Hepatocyte (in vitro differentiated cells): ENCODE measurements at regions not wholly inside any gene's neighbourhood (a gene's known extent, or its start where the extent isn't known, plus 50 kb on each side); places are given as distances from the start of the nearest gene placed in this dataset.

Experiments
- CTCF ChIP-seq: fragments of 200-600 bp; sonication (generic); IDR thresholded peaks from 2 replicates; pipeline ENCODE4 v1.5.1; 2016; ENCODE audit warnings: antibody characterized with exemption, mild to moderate bottlenecking; ENCODE audit not compliant: poor library complexity
- EZH2 ChIP-seq: fragments of 200-600 bp; sonication (generic); IDR thresholded peaks from 2 replicates; pipeline ENCODE4 v1.6.1; 2016; ENCODE audit warnings: antibody characterized with exemption, mild to moderate bottlenecking, borderline replicate concordance

- TF ChIP-seq CTCF (no peak), EZH2 (no peak)
Observed at GRCh38 chr18:34594266-34594665, 115.8 kb upstream of the DTNA start.
